CD14-positive monocyte (primary cell): ENCODE measurements at regions not wholly inside any gene's neighbourhood (a gene's known extent, or its start where the extent isn't known, plus 50 kb on each side); places are given as distances from the start of the nearest gene placed in this dataset.
"Not testable (repeated sequence)": the region's sequence is repeated elsewhere in the genome, so short reads cannot be mapped to it uniquely, and the experiment has no call there.

Experiments
- DNase-seq, 3 donors: peaks; one replicate each; pipeline ENCODE4 v3.0.0-alpha.2; 2011 to 2022
- H2AFZ ChIP-seq: 2 replicates; pipeline ENCODE4 v1.6.0; 2012; ENCODE audit warnings: mild to moderate bottlenecking, low read depth, low read length, inconsistent platforms; ENCODE audit not compliant: insufficient read depth, poor library complexity, severe bottlenecking
- H3K27ac ChIP-seq, 2 donors: 1 replicate in 1 of 2; 2 replicates in 1 of 2; pipeline ENCODE4 v1.5.1; 2012 to 2013; ENCODE audit warnings: low read length in 2 of 2, control low read depth in 1 of 2, inconsistent platforms in 1 of 2, low read depth in 1 of 2, mild to moderate bottlenecking in 1 of 2
- H3K27me3 ChIP-seq, 2 donors: one replicate each; pipeline versions ENCODE4 v1.6.0 to v1.6.1; 2011 to 2013; ENCODE audit warnings: low read length in 2 of 2; ENCODE audit not compliant: control insufficient read depth in 2 of 2, insufficient read depth in 2 of 2
- H3K36me3 ChIP-seq, 2 donors: replicated peaks in 1 of 2; 1 replicate in 1 of 2; 2 replicates in 1 of 2; pipeline versions ENCODE4 v1.5.1 to v1.6.1; 2012 to 2013; ENCODE audit warnings: low read length in 2 of 2, control low read depth in 1 of 2, inconsistent platforms in 1 of 2, mild to moderate bottlenecking in 1 of 2; ENCODE audit not compliant: insufficient read depth in 2 of 2, control insufficient read depth in 1 of 2
- H3K4me1 ChIP-seq, 2 donors: 1 replicate in 1 of 2; 2 replicates in 1 of 2; pipeline versions ENCODE4 v1.5.1 to v1.6.1; 2012 to 2013; ENCODE audit warnings: low read length in 2 of 2, control low read depth in 1 of 2, inconsistent platforms in 1 of 2, mild to moderate bottlenecking in 1 of 2, moderate library complexity in 1 of 2; ENCODE audit not compliant: insufficient read depth in 2 of 2, control insufficient read depth in 1 of 2
- H3K4me2 ChIP-seq: replicated peaks from 2 replicates; pipeline ENCODE3; 2012; ENCODE audit warnings: low read length, moderate library complexity, mild to moderate bottlenecking; ENCODE audit not compliant: poor library complexity, severe bottlenecking; ENCODE audit errors: extremely low read depth
- H3K4me3 ChIP-seq, 3 experiments: fragments of 200-600 bp in 1 of 3; sonication (generic) in 1 of 3; replicated peaks in 1 of 3; 1 replicate in 2 of 3; 2 replicates in 1 of 3; pipeline ENCODE4 v1.5.1; 2011 to 2013; ENCODE audit warnings: low read length in 3 of 3, mild to moderate bottlenecking in 3 of 3, control low read depth in 2 of 3, low read depth in 2 of 3, inconsistent platforms in 1 of 3, moderate library complexity in 1 of 3
- H3K79me2 ChIP-seq: 2 replicates; pipeline ENCODE4 v1.6.0; 2012; ENCODE audit warnings: mild to moderate bottlenecking, control low read depth, inconsistent platforms, low read length, moderate library complexity; ENCODE audit not compliant: insufficient read depth
- H3K9ac ChIP-seq: 2 replicates; pipeline ENCODE4 v1.6.0; 2017; ENCODE audit warnings: low read length, mild to moderate bottlenecking; ENCODE audit not compliant: insufficient read depth, poor library complexity, severe bottlenecking
- H3K9me3 ChIP-seq, 2 donors: replicated peaks in 1 of 2; 1 replicate in 1 of 2; 2 replicates in 1 of 2; pipeline versions ENCODE4 v1.5.1 to v1.6.1; 2012 to 2013; ENCODE audit warnings: low read length in 2 of 2, control low read depth in 1 of 2; ENCODE audit not compliant: control insufficient read depth in 1 of 2, insufficient read depth in 1 of 2
- H4K20me1 ChIP-seq: 2 replicates; pipeline ENCODE4 v1.6.0; 2012; ENCODE audit warnings: mild to moderate bottlenecking, low read length, control low read depth, moderate library complexity; ENCODE audit not compliant: insufficient read depth
- H3K27ac Mint-ChIP-seq, 7 donors: one replicate each; pipeline ENCODE4 v1.8.0; 2020; ENCODE audit warnings: mild to moderate bottlenecking in 7 of 7, mixed read lengths in 7 of 7, moderate library complexity in 6 of 7, inconsistent platforms in 2 of 7
- H3K27me3 Mint-ChIP-seq, 3 donors: one replicate each; pipeline ENCODE4 v1.8.0; 2021 to 2022; ENCODE audit warnings: low read depth in 3 of 3, mild to moderate bottlenecking in 3 of 3, mixed read lengths in 3 of 3, moderate library complexity in 3 of 3, inconsistent platforms in 1 of 3
- H3K36me3 Mint-ChIP-seq, 2 donors: one replicate each; pipeline ENCODE4 v1.8.0; 2020; ENCODE audit warnings: mixed read lengths in 2 of 2, inconsistent platforms in 1 of 2, mild to moderate bottlenecking in 1 of 2
- H3K4me1 Mint-ChIP-seq: one replicate; pipeline ENCODE4 v1.8.0; 2020; ENCODE audit warnings: mild to moderate bottlenecking, mixed read lengths
- H3K4me3 Mint-ChIP-seq, 2 donors: one replicate each; pipeline ENCODE4 v1.8.0; 2020; ENCODE audit warnings: mild to moderate bottlenecking in 2 of 2, mixed read lengths in 2 of 2, moderate library complexity in 1 of 2
- H3K9me3 Mint-ChIP-seq, 7 donors: one replicate each; pipeline ENCODE4 v1.8.0; 2020 to 2022; ENCODE audit warnings: mixed read lengths in 7 of 7, mild to moderate bottlenecking in 6 of 7, moderate library complexity in 6 of 7, inconsistent platforms in 2 of 7
- WGBS: methylation state at CpG from one replicate; pipeline ENCODE4 v1.1.5; 2013; ENCODE audit warnings: missing lambda C conversion rate; ENCODE audit not compliant: insufficient coverage; 5-methylcytosine and 5-hydroxymethylcytosine counted together
- intact Hi-C, 2 donors: fragments of 100-400 bp; cut with micrococcal nuclease; formaldehyde crosslinking; loops; one replicate each; pipeline versions ENCODE4 v1.15.0 to v1.15.1; 2023
- TF ChIP-seq, protein P1 (sequence below): fragments of 200-600 bp; IDR thresholded peaks from one replicate; pipeline ENCODE4 v1.8.0; 2022; ENCODE audit warnings: antibody characterized with exemption, mild to moderate bottlenecking

DNA sequence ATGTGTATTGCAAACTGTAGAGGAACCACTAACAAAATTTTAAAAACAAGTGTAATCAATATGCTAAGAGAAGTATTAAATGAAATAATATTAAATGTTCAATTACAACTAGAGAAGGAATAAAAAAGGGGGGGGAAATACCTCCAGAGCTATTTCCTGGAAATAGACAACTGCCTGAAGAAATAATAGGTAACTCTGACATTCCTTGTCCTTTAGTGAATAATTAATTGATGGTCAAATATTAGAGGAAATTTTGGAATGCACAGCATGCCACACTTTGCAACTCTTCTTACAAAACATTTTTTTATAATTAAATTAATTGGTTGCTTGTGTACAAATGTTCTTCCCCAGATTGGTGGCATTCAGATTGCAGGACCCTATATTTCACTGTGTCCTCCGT, 342.6 kb upstream of the COL8A1 start:
- TF ChIP-seq, protein P1, sequence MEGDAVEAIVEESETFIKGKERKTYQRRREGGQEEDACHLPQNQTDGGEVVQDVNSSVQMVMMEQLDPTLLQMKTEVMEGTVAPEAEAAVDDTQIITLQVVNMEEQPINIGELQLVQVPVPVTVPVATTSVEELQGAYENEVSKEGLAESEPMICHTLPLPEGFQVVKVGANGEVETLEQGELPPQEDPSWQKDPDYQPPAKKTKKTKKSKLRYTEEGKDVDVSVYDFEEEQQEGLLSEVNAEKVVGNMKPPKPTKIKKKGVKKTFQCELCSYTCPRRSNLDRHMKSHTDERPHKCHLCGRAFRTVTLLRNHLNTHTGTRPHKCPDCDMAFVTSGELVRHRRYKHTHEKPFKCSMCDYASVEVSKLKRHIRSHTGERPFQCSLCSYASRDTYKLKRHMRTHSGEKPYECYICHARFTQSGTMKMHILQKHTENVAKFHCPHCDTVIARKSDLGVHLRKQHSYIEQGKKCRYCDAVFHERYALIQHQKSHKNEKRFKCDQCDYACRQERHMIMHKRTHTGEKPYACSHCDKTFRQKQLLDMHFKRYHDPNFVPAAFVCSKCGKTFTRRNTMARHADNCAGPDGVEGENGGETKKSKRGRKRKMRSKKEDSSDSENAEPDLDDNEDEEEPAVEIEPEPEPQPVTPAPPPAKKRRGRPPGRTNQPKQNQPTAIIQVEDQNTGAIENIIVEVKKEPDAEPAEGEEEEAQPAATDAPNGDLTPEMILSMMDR: no peak
- Histone ChIP-seq H3K27ac (no peak overlapping the region), H3K4me3 (no peak overlapping the region), H3K9ac (no peak overlapping the region), H3K4me1 (no peaks in the 10 kb centered on the region), H4K20me1 (no peaks in the 10 kb centered on the region), H3K9me3 (peaks cover 0 to 11% of the 10 kb centered on the region in 2 donors), H2AFZ (no peak overlapping the region), H3K36me3 (no peaks in the 10 kb centered on the region), H3K4me2 (no peak overlapping the region), H3K27me3 (no peaks in the 10 kb centered on the region), H3K79me2 (no peaks in the 10 kb centered on the region)
- intact Hi-C loops: no loop called here
- H3K4me1 Mint-ChIP-seq: no peaks in the 10 kb centered on the region
- WGBS: no CpG with 5 or more reads among the region's 1 CpG
- no peak for DNase-seq
- H3K27me3 Mint-ChIP-seq: no peaks in the 10 kb centered on the region
- H3K9me3 Mint-ChIP-seq: peaks cover 0 to 7% (median 3%) of the 10 kb centered on the region in 7 donors
- H3K4me3 Mint-ChIP-seq: no peak overlapping the region
- no peaks in the 10 kb centered on the region for H3K36me3 Mint-ChIP-seq
- H3K27ac Mint-ChIP-seq: no peak overlapping the region

DNA sequence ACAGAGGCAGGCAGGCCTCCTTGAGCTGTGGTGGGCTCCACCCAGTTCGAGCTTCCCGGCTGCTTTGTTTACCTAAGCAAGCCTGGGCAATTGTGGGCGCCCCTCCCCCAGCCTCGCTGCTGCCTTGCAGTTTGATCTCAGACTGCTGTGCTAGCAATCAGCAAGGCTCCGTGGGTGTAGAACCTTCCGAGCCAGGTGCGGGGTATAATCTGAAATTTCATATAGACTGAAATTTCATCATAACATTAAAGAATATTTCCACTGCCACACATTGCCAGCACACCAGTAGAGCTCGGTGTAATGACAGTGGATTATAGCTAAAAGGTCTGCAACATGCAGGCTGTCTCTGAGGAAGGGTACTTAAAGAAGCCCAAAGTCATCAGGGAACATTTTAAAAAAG, 344.3 kb upstream of the COL8A1 start:
- H3K9ac ChIP-seq, H3K4me3 ChIP-seq, H3K9me3 Mint-ChIP-seq, H3K4me2 ChIP-seq, H3K79me2 ChIP-seq, H2AFZ ChIP-seq, H3K4me1 ChIP-seq, H3K27me3 ChIP-seq, H3K4me3 Mint-ChIP-seq, DNase-seq, H3K36me3 ChIP-seq, H3K27ac ChIP-seq, H3K27ac Mint-ChIP-seq, H3K4me1 Mint-ChIP-seq, H3K27me3 Mint-ChIP-seq, H4K20me1 ChIP-seq, intact Hi-C loops, H3K36me3 Mint-ChIP-seq: not testable (repeated sequence)
- no CpG with 5 or more reads among the region's 8 CpGs for whole genome bisulfite sequencing
- peaks cover 0 to 11% of the 10 kb centered on the region in 2 donors for H3K9me3 ChIP-seq
